NT2/D1 (cell line): ENCODE measurements at regions not wholly inside any gene's neighbourhood (a gene's known extent, or its start where the extent isn't known, plus 50 kb on each side); places are given as distances from the start of the nearest gene placed in this dataset.

Source experiments
- DNase-seq: peaks from one replicate; pipeline ENCODE4 v3.0.0-alpha.2; 2011; ENCODE audit warnings: low read depth, low spot score
- H3K27me3 ChIP-seq: 2 replicates; pipeline ENCODE4 v1.6.0; 2011; ENCODE audit warnings: mild to moderate bottlenecking; ENCODE audit not compliant: insufficient read length, insufficient read depth
- H3K36me3 ChIP-seq: 2 replicates; pipeline ENCODE4 v1.6.1; 2011; ENCODE audit warnings: mild to moderate bottlenecking, low read length, mixed read lengths; ENCODE audit not compliant: insufficient read depth, insufficient read length
- H3K4me1 ChIP-seq: 2 replicates; pipeline ENCODE4 v1.5.1; 2011; ENCODE audit not compliant: insufficient read depth, insufficient read length
- H3K4me3 ChIP-seq: 2 replicates; pipeline ENCODE4 v1.5.1; 2011; ENCODE audit warnings: low read depth; ENCODE audit not compliant: insufficient read length
- H3K9ac ChIP-seq: 2 replicates; pipeline ENCODE4 v1.6.0; 2011; ENCODE audit warnings: low read depth; ENCODE audit not compliant: insufficient read length
- H3K9me3 ChIP-seq: 2 replicates; pipeline ENCODE4 v1.5.1; 2011; ENCODE audit warnings: mild to moderate bottlenecking, low read length; ENCODE audit not compliant: insufficient read depth
- SUZ12 ChIP-seq: IDR thresholded peaks from 2 replicates; pipeline ENCODE4 v1.6.1; 2011; ENCODE audit not compliant: insufficient read length, insufficient read depth; ENCODE audit errors: extremely low read depth
- YY1 ChIP-seq: IDR thresholded peaks from 2 replicates; pipeline ENCODE4 v1.6.1; 2011; ENCODE audit not compliant: insufficient read length, insufficient read depth
- ZNF274 ChIP-seq: IDR thresholded peaks from 2 replicates; pipeline ENCODE4 v1.6.1; 2011; ENCODE audit warnings: mild to moderate bottlenecking, low read depth, low read length

DNA sequence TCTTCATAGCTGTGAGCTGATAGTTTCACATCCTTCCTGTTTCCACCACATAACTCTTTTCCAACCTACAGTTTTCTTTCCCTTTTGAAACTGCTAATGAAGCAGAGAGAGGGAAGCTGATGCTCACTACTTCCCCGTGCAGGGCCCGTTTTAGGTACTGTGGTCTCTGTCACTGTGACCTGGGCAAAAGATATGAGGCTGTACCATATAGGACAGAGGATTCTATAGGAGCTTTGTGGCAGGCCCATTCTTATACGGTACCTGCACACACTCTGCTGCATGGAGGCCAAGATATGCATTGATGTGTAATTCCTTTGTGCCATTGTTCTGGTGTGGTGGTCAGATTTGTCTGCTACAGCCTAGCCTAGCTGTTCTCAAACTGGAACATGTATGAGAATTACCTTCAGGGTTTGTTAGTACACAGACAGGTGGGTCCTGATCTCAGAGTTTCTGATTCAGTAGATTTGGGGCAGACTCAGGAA lies 577.3 kb downstream of the LMO7 start:
- no peak for TF ChIP-seq YY1
- no peak for TF ChIP-seq ZNF274
- TF ChIP-seq SUZ12 = no peak
- no peak overlapping the region for H3K4me3 ChIP-seq
- no peaks in the 10 kb centered on the region for H3K9me3 ChIP-seq
- H3K36me3 ChIP-seq = no peaks in the 10 kb centered on the region
- DNase-seq = no peak
- H3K9ac ChIP-seq = no peak overlapping the region
- no peaks in the 10 kb centered on the region for H3K27me3 ChIP-seq
- H3K4me1 ChIP-seq = no peaks in the 10 kb centered on the region

DNA sequence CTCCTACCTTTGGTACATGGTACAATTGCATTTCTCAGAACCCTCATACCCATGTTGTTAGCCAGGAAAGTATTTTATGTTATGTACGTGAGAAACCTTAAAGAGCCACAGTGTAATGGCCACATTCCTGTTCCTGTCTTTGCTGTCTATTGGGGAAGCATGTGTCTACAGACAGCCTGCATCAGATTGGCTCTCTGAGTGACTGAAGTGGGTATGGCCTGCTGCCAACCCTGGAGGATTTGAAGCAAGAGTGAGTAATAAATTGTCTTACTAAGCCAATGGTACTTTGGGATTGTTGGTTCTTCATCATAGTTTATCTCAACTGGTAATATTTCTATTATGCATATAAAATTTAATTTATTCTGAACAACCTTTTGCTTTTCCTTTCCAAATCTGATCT lies 574.1 kb downstream of the LMO7 start:
- Histone ChIP-seq H3K4me3 (no peak overlapping the region), H3K4me1 (no peaks in the 10 kb centered on the region), H3K9me3 (no peaks in the 10 kb centered on the region), H3K27me3 (no peaks in the 10 kb centered on the region), H3K36me3 (no peaks in the 10 kb centered on the region), H3K9ac (no peak overlapping the region)
- TF ChIP-seq SUZ12 = no peak
- no peak for TF ChIP-seq YY1
- no peak for TF ChIP-seq ZNF274
- DNase-seq = no peak

DNA sequence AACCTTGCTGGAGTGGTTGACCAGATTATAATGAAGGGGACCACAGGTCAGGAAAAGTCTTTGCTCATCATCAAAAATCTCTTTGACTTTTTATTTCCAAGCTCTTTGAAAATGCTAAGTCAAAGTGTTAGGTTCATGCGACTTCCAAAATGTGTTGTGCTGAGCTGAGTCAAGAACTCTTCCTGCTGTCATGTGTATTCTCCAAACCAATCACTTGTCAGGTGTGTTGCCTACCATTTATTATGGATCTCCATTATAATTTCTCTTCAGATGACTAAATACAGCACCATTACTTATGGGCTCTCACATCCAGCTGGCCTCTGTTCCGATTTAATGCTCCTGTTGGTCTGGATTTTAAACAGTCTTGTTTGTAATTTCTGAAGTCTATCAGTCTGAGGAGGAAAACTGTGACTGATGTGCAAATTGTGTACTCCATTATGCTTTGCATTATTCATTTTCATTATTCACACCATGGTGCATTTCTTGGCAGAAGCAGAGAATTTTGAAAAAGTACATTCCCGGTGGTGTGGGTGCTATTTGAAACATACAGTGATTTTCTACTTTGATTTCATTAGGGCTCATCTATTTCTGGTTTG lies 562.5 kb downstream of the LMO7 start:
- no peak for DNase-seq
- no peak overlapping the region for H3K9ac ChIP-seq
- no peak overlapping the region for H3K4me3 ChIP-seq
- TF ChIP-seq SUZ12 = no peak
- no peak for TF ChIP-seq YY1
- no peak for TF ChIP-seq ZNF274
- no peaks in the 10 kb centered on the region for H3K9me3 ChIP-seq
- H3K36me3 ChIP-seq = no peaks in the 10 kb centered on the region
- H3K4me1 ChIP-seq = no peaks in the 10 kb centered on the region
- H3K27me3 ChIP-seq = no peaks in the 10 kb centered on the region

DNA sequence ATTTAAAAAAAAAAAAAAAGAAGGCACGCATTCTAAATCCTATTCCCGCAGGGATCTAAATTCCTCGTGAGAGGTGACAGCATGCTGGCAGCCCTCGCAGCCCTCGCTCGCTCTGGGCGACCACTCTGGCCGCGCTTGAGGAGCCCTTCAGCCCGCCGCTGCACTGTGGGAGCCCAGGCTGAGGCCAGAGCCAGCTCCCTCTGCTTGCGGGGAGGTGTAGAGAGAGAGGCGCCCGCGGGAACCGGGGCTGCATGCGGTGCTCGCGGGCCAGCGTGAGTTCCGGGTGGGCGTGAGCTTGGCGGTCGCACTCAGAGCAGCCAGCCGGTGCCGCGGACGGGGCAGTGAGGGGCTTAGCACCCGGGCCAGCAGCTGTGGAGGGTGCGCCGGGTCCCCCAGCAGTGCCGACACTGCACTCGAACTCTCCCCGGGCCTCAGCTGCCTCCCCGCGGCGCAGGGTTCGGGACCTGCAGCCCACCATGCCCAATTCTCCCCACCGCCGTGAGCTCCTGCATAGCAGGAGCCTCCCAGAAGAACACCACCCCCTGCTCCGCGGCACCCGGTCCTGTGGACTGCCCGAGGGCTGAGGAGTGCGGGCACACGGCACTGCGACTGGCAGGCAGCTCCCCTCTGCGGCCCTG lies 553.9 kb downstream of the LMO7 start:
- TF ChIP-seq SUZ12 (no peak), YY1 (no peak), ZNF274 (no peak)
- DNase-seq = no peak
- Histone ChIP-seq H3K4me1 (no peaks in the 10 kb centered on the region), H3K4me3 (no peak overlapping the region), H3K27me3 (no peaks in the 10 kb centered on the region), H3K9me3 (no peaks in the 10 kb centered on the region), H3K9ac (no peak overlapping the region), H3K36me3 (no peaks in the 10 kb centered on the region)

DNA sequence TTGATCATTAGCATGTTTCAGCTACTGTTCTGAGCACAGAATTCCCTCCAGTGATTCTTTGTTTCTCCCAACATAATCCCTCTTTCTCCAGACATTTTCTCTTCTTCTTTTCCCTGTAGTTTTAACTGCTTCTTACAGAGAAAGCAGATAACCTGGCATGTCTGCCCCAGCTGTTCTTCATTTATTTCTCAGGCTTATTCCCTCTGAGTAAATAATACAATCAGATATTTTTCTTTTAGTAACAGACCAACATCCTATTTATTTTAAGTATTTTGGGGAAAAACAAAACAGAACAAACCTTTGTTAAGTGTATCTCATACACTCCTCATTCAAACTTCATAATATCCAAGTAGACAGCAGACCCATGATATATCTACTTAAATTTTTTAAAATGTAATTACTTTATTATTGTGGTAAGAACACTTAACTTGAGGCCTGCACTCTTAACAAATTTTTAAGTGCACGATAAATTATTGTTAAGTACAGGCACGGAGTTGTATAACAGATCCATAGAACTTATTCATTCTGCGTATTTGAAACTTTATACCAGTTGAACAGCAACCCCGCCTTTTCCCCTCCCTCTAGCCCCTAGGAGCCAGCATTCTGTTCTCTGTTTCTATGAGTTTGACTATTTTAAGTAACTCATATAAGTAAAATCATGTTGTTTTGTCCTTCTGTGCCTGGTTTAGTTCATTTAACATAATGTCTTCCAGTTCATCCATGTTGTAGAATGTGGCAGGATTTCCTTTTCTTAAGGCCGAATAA lies 540.0 kb downstream of the LMO7 start:
- TF ChIP-seq SUZ12 = no peak
- no peak for TF ChIP-seq ZNF274
- TF ChIP-seq YY1 = no peak
- no peaks in the 10 kb centered on the region for H3K27me3 ChIP-seq
- no peaks in the 10 kb centered on the region for H3K4me1 ChIP-seq
- no peak overlapping the region for H3K9ac ChIP-seq
- no peak for DNase-seq
- H3K4me3 ChIP-seq = no peak overlapping the region
- H3K36me3 ChIP-seq = no peaks in the 10 kb centered on the region
- no peaks in the 10 kb centered on the region; the same call in 1 of the 2 replicates for H3K9me3 ChIP-seq

DNA sequence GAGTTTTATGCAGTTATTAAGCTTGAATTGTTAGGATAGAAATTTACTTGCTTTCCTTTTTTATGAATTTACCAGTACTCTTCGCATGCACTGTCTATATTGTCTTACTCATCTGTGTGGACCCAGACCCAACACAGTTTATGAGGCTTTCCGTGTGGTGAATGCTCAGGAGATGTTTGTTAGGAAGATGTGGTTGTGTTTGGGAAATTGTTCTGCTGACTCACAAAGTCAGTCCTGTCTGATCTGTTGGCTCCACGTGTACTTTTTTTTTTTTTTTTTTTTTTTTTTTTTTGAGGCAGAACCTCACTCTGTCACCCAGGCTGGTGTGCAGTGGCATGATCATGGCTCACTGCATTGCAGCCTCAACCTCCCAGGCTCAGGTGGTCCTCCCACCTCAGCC lies 532.5 kb downstream of the LMO7 start:
- Histone ChIP-seq H3K36me3 (no peaks in the 10 kb centered on the region), H3K4me3 (no peak overlapping the region), H3K4me1 (no peaks in the 10 kb centered on the region), H3K9me3 (no peaks in the 10 kb centered on the region), H3K27me3 (no peaks in the 10 kb centered on the region), H3K9ac (no peak overlapping the region)
- no peak for DNase-seq
- no peak for TF ChIP-seq YY1
- no peak for TF ChIP-seq SUZ12
- TF ChIP-seq ZNF274 = no peak

DNA sequence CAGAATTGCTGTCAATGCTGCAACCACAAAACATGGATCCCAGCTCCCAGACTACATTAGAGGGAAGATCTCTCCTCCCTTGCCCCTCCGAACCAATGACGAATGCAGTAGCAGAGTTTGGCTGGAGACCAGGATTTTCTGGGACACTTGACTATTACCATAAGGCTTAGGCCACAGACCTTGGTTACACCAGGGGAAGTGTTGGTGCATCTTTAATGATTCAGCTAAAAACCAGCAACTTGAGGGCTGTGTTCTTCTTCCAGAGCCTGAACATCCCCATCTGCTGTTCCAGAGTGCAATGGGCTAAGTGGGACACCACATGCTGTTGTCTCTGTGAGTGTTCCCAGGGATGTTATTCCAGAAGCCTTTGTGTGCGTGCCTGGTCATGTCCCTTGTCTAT lies 528.2 kb downstream of the LMO7 start:
- no peaks in the 10 kb centered on the region for H3K4me1 ChIP-seq
- no peak overlapping the region for H3K4me3 ChIP-seq
- no peak for DNase-seq
- no peaks in the 10 kb centered on the region for H3K36me3 ChIP-seq
- H3K9ac ChIP-seq = no peak overlapping the region
- TF ChIP-seq ZNF274 = no peak
- no peak for TF ChIP-seq YY1
- TF ChIP-seq SUZ12 = no peak
- no peaks in the 10 kb centered on the region for H3K27me3 ChIP-seq
- no peaks in the 10 kb centered on the region for H3K9me3 ChIP-seq
